ENCODE measurements at regions not wholly inside any gene's neighbourhood (a gene's known extent, or its start where the extent isn't known, plus 50 kb on each side); places are given as distances from the start of the nearest gene placed in this dataset.

DNA sequence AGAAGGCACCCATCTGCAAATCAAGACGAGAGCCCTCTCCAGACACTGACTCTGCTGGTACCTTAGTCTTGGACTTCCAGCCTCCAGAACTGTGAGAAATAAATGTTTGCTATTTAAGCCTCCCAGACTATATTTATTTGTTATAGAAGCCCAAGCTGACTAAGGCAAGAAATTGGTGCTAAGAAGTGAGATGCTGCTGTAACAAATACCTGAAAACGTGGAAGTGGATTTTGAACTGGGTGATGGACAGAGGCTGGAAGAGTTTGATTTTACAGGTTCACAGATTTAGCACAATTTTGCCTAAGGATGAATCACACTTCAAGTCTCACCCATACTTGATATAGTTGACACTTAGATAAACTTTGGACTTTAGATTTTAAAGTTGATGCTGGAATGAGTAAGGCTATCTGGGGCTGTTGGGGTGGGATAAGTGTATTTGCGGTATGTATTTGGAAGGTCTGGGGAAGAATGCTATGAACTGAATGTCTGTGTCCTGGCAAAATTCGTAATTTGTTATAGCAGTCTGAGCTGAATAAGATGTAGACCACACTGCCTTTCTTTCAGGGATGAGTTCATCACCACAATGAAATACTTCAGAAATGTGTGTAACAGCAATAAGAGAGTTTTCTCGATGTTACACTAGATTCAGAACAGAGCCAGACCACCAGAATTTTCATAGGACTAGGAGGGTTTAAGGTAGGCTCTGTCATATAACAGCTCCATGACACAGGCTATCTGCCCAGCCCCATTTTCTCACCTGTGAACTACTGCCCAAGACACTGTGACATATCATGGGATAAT lies 120.5 kb upstream of the LMCD1 start:
- Histone ChIP-seq H3K9me3 (ENCODE audit: low read length) (no peaks in the 10 kb centered on the region), H3K36me3 (ENCODE audit: insufficient read depth, low read length) (no peaks in the 10 kb centered on the region), H2AFZ (ENCODE audit: low read depth, low read length) (no peak overlapping the region), H4K20me1 (ENCODE audit: insufficient read depth) (no peaks in the 10 kb centered on the region), H3K9me2 (ENCODE audit: insufficient read depth, low read length) (no peaks in the 10 kb centered on the region), H3K4me3 (ENCODE audit: low read length) (no peak overlapping the region), H3K27ac (ENCODE audit: low read length) (no peak overlapping the region), H3F3A (ENCODE audit: insufficient read depth, low read length, poor library complexity, severe bottlenecking) (no peaks in the 10 kb centered on the region), H3K9ac (ENCODE audit: low read length) (no peak overlapping the region), H3K27me3 (ENCODE audit: insufficient read depth, low read depth, low read length) (no peaks in the 10 kb centered on the region), H3K79me2 (replicated peaks; ENCODE audit: insufficient read depth, low read length) (no peaks in the 10 kb centered on the region), H3K4me2 (ENCODE audit: low read length) (no peak overlapping the region)
- TF ChIP-seq EP300 (conservative IDR thresholded peaks at IDR 0.05; ENCODE audit: poor library complexity, severe bottlenecking) (no peak), EZH2 (IDR thresholded peaks at IDR 0.05; ENCODE audit: borderline replicate concordance, insufficient read depth, low read length, poor library complexity, severe bottlenecking) (no peak), MXI1 (conservative IDR thresholded peaks at IDR 0.05; ENCODE audit: poor library complexity, severe bottlenecking) (no peak), SMC3 (conservative IDR thresholded peaks at IDR 0.05; ENCODE audit: poor library complexity) (no peak), RAD21 (conservative IDR thresholded peaks at IDR 0.05) (no peak), POLR2AphosphoS5 (IDR thresholded peaks at IDR 0.05) (no peak), TAF1 (IDR thresholded peaks at IDR 0.05; ENCODE audit: low read depth) (no peak)
- TF ChIP-seq, protein P1, sequence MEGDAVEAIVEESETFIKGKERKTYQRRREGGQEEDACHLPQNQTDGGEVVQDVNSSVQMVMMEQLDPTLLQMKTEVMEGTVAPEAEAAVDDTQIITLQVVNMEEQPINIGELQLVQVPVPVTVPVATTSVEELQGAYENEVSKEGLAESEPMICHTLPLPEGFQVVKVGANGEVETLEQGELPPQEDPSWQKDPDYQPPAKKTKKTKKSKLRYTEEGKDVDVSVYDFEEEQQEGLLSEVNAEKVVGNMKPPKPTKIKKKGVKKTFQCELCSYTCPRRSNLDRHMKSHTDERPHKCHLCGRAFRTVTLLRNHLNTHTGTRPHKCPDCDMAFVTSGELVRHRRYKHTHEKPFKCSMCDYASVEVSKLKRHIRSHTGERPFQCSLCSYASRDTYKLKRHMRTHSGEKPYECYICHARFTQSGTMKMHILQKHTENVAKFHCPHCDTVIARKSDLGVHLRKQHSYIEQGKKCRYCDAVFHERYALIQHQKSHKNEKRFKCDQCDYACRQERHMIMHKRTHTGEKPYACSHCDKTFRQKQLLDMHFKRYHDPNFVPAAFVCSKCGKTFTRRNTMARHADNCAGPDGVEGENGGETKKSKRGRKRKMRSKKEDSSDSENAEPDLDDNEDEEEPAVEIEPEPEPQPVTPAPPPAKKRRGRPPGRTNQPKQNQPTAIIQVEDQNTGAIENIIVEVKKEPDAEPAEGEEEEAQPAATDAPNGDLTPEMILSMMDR (IDR thresholded peaks at IDR 0.05; ENCODE audit: poor library complexity, severe bottlenecking): no peak
- TF ChIP-seq, protein P2, sequence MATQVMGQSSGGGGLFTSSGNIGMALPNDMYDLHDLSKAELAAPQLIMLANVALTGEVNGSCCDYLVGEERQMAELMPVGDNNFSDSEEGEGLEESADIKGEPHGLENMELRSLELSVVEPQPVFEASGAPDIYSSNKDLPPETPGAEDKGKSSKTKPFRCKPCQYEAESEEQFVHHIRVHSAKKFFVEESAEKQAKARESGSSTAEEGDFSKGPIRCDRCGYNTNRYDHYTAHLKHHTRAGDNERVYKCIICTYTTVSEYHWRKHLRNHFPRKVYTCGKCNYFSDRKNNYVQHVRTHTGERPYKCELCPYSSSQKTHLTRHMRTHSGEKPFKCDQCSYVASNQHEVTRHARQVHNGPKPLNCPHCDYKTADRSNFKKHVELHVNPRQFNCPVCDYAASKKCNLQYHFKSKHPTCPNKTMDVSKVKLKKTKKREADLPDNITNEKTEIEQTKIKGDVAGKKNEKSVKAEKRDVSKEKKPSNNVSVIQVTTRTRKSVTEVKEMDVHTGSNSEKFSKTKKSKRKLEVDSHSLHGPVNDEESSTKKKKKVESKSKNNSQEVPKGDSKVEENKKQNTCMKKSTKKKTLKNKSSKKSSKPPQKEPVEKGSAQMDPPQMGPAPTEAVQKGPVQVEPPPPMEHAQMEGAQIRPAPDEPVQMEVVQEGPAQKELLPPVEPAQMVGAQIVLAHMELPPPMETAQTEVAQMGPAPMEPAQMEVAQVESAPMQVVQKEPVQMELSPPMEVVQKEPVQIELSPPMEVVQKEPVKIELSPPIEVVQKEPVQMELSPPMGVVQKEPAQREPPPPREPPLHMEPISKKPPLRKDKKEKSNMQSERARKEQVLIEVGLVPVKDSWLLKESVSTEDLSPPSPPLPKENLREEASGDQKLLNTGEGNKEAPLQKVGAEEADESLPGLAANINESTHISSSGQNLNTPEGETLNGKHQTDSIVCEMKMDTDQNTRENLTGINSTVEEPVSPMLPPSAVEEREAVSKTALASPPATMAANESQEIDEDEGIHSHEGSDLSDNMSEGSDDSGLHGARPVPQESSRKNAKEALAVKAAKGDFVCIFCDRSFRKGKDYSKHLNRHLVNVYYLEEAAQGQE (IDR thresholded peaks at IDR 0.05; ENCODE audit: borderline replicate concordance): no peak

DNA sequence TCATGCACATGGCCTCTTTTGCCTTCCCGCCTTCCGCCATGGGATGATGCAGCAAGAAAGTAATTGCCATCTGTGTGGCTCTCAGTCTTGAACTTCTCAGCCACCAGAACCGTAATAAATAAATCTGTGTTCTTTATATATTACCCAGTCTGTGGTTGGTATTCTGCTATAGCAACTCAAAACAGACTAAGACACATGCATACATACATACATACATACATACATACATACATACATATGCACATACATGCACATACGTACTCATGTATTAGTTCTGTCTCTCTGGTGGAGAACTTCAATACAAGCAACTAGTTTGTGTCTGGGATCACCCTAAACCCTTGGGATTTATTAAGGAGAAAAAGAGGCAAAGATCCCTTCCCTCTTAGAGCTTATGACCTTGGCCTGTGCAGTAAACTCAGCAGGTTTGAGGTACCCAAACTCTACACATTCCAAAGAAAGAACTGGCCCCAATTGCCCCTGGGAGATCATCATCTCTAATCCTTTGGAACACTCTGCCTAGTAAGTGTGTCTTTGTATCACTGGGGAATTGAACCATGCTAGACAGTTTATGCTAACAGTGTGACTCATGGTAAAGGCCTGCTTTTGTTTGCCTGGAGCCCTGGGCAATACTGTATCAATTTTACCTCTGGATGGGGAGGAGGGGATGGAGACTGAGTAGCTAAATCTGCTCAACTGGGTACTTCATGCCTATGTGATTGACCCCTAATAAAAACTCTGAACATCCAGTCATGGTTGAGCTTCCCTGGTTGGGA lies 115.6 kb upstream of the LMCD1 start:
- Histone ChIP-seq H3K79me2 (replicated peaks; ENCODE audit: insufficient read depth, low read length) (no peaks in the 10 kb centered on the region), H3K27ac (ENCODE audit: low read length) (no peak overlapping the region), H3K36me3 (ENCODE audit: insufficient read depth, low read length) (no peaks in the 10 kb centered on the region), H3K4me2 (ENCODE audit: low read length) (no peak overlapping the region), H3K9me3 (ENCODE audit: low read length) (no peaks in the 10 kb centered on the region), H3F3A (ENCODE audit: insufficient read depth, low read length, poor library complexity, severe bottlenecking) (no peaks in the 10 kb centered on the region), H4K20me1 (ENCODE audit: insufficient read depth) (no peaks in the 10 kb centered on the region), H3K9me2 (ENCODE audit: insufficient read depth, low read length) (no peaks in the 10 kb centered on the region), H3K27me3 (ENCODE audit: insufficient read depth, low read depth, low read length) (no peaks in the 10 kb centered on the region), H2AFZ (ENCODE audit: low read depth, low read length) (no peak overlapping the region), H3K9ac (ENCODE audit: low read length) (no peak overlapping the region), H3K4me3 (ENCODE audit: low read length) (no peak overlapping the region)
- TF ChIP-seq TAF1 (IDR thresholded peaks at IDR 0.05; ENCODE audit: low read depth): no peak
- no peak for TF ChIP-seq SMC3 (conservative IDR thresholded peaks at IDR 0.05; ENCODE audit: poor library complexity)
- TF ChIP-seq, protein P1 (IDR thresholded peaks at IDR 0.05; ENCODE audit: poor library complexity, severe bottlenecking): no peak
- TF ChIP-seq, protein P2 (IDR thresholded peaks at IDR 0.05; ENCODE audit: borderline replicate concordance): no peak
- no peak for TF ChIP-seq EZH2 (IDR thresholded peaks at IDR 0.05; ENCODE audit: borderline replicate concordance, insufficient read depth, low read length, poor library complexity, severe bottlenecking)
- TF ChIP-seq MXI1 (conservative IDR thresholded peaks at IDR 0.05; ENCODE audit: poor library complexity, severe bottlenecking): no peak
- TF ChIP-seq RAD21 (conservative IDR thresholded peaks at IDR 0.05): no peak
- no peak for TF ChIP-seq EP300 (conservative IDR thresholded peaks at IDR 0.05; ENCODE audit: poor library complexity, severe bottlenecking)
- TF ChIP-seq POLR2AphosphoS5 (IDR thresholded peaks at IDR 0.05): no peak
